ENCODE measurements at regions not wholly inside any gene's neighbourhood (a gene's known extent, or its start where the extent isn't known, plus 50 kb on each side); places are given as distances from the start of the nearest gene placed in this dataset.

DNA sequence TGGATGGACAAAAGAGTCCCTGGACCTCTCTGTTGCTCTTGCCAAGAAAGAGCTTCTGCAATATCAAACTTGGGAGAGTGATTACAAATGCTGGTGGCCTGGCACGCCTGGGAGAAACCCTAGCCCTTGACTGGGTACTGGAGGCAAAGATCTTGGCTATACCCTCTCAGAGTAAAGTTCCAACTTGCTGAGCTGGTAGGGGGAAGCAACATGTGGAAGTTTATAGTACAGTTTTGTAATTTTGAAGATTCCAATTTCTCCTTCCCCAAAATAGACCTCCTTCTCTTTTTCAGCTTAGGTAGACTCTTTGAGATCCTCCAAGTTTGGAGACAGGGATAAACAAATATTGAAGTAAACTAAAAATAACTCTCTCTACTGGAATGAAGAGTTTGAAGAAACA lies 645.3 kb downstream of the NR4A2 start:
- Histone ChIP-seq H3K36me3 (ENCODE audit: control insufficient read depth, insufficient read depth, low read length) (no peaks in the 10 kb centered on the region), H3K4me3 (ENCODE audit: low read length) (no peak overlapping the region), H3K4me1 (ENCODE audit: control insufficient read depth, insufficient read depth, low read length) (no peaks in the 10 kb centered on the region), H3K27ac (ENCODE audit: low read length) (no peak overlapping the region), H3K27me3 (ENCODE audit: control insufficient read depth, insufficient read depth, low read length) (no peaks in the 10 kb centered on the region), H3K9me3 (replicated peaks; ENCODE audit: control insufficient read depth, low read depth, low read length) (no peaks in the 10 kb centered on the region)
- DNase-seq: peak; percentile 18
- 60% methylated on average over 1 of the region's 1 CpG for WGBS (ENCODE audit: insufficient coverage)

DNA sequence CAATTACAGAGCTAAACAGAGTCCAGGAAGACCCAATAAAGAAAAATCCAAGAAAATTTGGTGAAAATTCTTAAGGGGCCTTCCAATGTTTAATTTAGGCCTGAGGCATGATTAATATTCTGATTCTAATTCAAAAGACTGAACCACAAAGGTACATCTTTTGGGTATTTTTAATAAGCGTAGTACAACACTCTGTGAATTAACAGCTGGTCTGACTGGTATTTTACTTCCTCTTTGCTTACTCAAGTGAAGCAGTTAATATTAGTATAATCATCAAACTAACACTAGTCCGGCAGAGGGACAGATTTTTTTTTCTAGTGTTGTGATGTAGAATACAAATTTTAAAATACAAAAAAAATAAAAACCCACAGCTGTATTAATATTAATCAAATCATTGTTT lies 652.9 kb downstream of the NR4A2 start:
- no peak overlapping the region for H3K4me3 ChIP-seq (ENCODE audit: low read length)
- no peaks in the 10 kb centered on the region for H3K4me1 ChIP-seq (ENCODE audit: control insufficient read depth, insufficient read depth, low read length)
- no peak for DNase-seq
- no CpG with 5 or more reads among the region's 2 CpGs for WGBS (ENCODE audit: insufficient coverage)
- H3K9me3 ChIP-seq (replicated peaks; ENCODE audit: control insufficient read depth, low read depth, low read length): no peaks in the 10 kb centered on the region
- no peaks in the 10 kb centered on the region for H3K36me3 ChIP-seq (ENCODE audit: control insufficient read depth, insufficient read depth, low read length)
- H3K27ac ChIP-seq (ENCODE audit: low read length): no peak overlapping the region
- no peaks in the 10 kb centered on the region for H3K27me3 ChIP-seq (ENCODE audit: control insufficient read depth, insufficient read depth, low read length)

DNA sequence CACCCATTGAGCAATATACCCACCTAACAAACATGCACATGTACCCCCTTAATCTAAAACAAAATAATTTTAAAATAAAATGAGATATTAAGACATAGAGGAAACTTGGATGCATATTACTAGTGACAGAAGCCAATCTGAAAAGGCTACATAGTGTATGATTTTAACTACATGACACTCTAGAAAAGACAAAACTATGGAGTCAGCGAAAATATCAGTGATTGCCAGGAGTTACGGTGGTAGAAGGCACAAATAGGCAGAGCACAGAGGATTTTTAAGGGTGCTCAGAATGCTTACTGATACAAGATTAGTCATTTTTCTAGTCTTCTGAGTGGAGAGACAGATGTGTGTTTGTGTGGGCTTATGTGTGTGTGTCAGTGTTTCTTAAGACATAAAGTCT lies 656.6 kb downstream of the NR4A2 start:
- no peak for DNase-seq
- H3K36me3 ChIP-seq (ENCODE audit: control insufficient read depth, insufficient read depth, low read length): no peaks in the 10 kb centered on the region
- H3K27me3 ChIP-seq (ENCODE audit: control insufficient read depth, insufficient read depth, low read length): no peaks in the 10 kb centered on the region
- no peaks in the 10 kb centered on the region for H3K4me1 ChIP-seq (ENCODE audit: control insufficient read depth, insufficient read depth, low read length)
- WGBS (ENCODE audit: insufficient coverage): no CpG with 5 or more reads among the region's 2 CpGs
- H3K4me3 ChIP-seq (ENCODE audit: low read length): no peak overlapping the region
- H3K9me3 ChIP-seq (replicated peaks; ENCODE audit: control insufficient read depth, low read depth, low read length): no peaks in the 10 kb centered on the region
- H3K27ac ChIP-seq (ENCODE audit: low read length): no peak overlapping the region

DNA sequence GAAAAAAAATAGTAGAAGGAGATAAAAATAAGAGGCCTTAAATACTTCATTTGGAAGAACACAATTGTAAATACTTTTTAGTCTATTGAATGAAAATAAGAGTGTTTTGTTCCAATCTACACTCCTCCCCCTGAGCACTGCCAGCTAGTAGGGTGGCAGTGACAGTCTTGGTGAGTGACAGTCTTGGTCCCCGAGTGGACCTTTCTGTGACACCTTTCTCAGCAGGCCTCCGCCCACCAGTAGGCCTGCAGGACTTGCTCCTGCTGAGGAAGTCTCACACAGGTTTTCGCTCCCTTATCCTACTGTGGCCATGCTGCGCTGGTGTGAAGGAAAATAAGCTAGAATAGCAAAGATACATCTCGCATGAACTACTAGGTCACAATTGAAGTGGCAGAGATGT lies 666.8 kb downstream of the NR4A2 start:
- DNase-seq: no peak
- WGBS (ENCODE audit: insufficient coverage): 80% methylated on average over 1 of the region's 5 CpGs

DNA sequence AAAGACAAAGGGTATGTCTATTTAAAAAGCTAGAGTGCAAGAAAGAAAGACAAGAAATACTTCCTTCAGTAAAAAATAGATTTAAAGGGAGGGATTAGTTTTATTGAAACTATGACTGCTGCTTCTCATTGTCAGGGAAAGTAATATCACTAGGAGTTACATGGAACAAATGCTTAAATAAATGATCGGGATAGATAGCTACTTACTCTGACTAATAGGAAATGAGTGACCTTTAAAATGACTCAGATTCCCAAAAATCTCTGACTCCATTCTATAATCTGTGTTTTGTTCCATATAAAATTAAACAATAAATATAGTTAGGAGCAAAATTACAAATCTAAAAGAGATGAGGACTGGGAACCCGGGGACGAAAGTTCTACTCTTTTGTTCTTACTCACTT lies 669.3 kb downstream of the NR4A2 start:
- Histone ChIP-seq H3K4me3 (ENCODE audit: low read length) (no peak overlapping the region), H3K36me3 (ENCODE audit: control insufficient read depth, insufficient read depth, low read length) (no peaks in the 10 kb centered on the region), H3K9me3 (replicated peaks; ENCODE audit: control insufficient read depth, low read depth, low read length) (no peaks in the 10 kb centered on the region), H3K27me3 (ENCODE audit: control insufficient read depth, insufficient read depth, low read length) (no peaks in the 10 kb centered on the region), H3K4me1 (ENCODE audit: control insufficient read depth, insufficient read depth, low read length) (no peaks in the 10 kb centered on the region), H3K27ac (ENCODE audit: low read length) (no peak overlapping the region)
- no peak for DNase-seq
- WGBS (ENCODE audit: insufficient coverage): no CpG with 5 or more reads among the region's 3 CpGs

More for the DNA sequence above, 666.8 kb downstream of the NR4A2 start:
- Histone ChIP-seq H3K4me3 (ENCODE audit: low read length) (no peak overlapping the region), H3K27ac (ENCODE audit: low read length) (no peak overlapping the region), H3K4me1 (ENCODE audit: control insufficient read depth, insufficient read depth, low read length) (no peaks in the 10 kb centered on the region), H3K27me3 (ENCODE audit: control insufficient read depth, insufficient read depth, low read length) (no peaks in the 10 kb centered on the region), H3K9me3 (replicated peaks; ENCODE audit: control insufficient read depth, low read depth, low read length) (no peaks in the 10 kb centered on the region), H3K36me3 (ENCODE audit: control insufficient read depth, insufficient read depth, low read length) (no peaks in the 10 kb centered on the region)

DNA sequence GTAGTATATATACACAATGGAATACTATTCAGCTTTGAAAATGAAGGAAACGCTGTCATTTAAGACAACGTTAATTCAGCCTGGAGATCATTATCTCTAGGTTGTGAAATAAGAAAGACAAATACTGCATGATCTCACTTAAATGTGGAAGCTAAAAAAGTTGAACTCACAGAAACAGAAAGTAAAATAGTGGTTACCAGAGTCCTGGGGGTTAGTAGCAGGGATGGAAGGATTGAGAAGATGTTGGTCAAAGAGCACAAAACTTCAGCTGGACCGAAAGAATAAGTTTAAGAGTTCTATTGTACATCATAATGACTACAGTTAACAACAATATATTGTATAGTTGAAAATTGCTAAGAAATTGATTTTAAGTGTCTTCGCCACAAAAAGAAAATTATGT lies 670.3 kb downstream of the NR4A2 start:
- H3K36me3 ChIP-seq (ENCODE audit: control insufficient read depth, insufficient read depth, low read length): no peaks in the 10 kb centered on the region
- DNase-seq: no peak
- no peaks in the 10 kb centered on the region for H3K9me3 ChIP-seq (replicated peaks; ENCODE audit: control insufficient read depth, low read depth, low read length)
- no CpG with 5 or more reads among the region's 4 CpGs for WGBS (ENCODE audit: insufficient coverage)
- H3K4me3 ChIP-seq (ENCODE audit: low read length): no peak overlapping the region
- H3K27me3 ChIP-seq (ENCODE audit: control insufficient read depth, insufficient read depth, low read length): no peaks in the 10 kb centered on the region
- no peak overlapping the region for H3K27ac ChIP-seq (ENCODE audit: low read length)
- no peaks in the 10 kb centered on the region for H3K4me1 ChIP-seq (ENCODE audit: control insufficient read depth, insufficient read depth, low read length)

DNA sequence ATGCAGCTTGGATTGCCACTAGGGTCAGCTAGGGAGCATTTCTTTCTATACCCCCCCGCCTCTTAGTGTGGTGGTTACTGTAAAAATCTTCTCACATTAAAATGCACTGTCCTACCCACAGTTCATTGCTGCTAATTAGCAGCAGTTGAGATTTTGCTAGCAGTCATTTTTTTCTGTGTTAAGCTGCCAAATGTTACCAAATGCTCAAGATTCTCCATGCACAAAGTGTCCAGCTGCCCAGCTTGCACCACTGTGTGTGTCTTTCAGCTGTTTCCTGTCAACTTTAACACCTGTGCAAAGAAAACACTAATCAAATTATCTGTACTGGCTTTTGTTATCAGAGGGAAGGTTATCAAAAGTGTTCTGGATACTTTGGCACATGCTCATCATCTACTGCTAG lies 679.3 kb downstream of the NR4A2 start:
- H3K36me3 ChIP-seq (ENCODE audit: control insufficient read depth, insufficient read depth, low read length): no peaks in the 10 kb centered on the region
- DNase-seq: peak; percentile 45
- H3K4me3 ChIP-seq (ENCODE audit: low read length): no peak overlapping the region
- H3K27ac ChIP-seq (ENCODE audit: low read length): no peak overlapping the region
- H3K27me3 ChIP-seq (ENCODE audit: control insufficient read depth, insufficient read depth, low read length): no peaks in the 10 kb centered on the region
- no peaks in the 10 kb centered on the region for H3K4me1 ChIP-seq (ENCODE audit: control insufficient read depth, insufficient read depth, low read length)
- no peaks in the 10 kb centered on the region for H3K9me3 ChIP-seq (replicated peaks; ENCODE audit: control insufficient read depth, low read depth, low read length)
- WGBS (ENCODE audit: insufficient coverage): no CpG with 5 or more reads among the region's 1 CpG

DNA sequence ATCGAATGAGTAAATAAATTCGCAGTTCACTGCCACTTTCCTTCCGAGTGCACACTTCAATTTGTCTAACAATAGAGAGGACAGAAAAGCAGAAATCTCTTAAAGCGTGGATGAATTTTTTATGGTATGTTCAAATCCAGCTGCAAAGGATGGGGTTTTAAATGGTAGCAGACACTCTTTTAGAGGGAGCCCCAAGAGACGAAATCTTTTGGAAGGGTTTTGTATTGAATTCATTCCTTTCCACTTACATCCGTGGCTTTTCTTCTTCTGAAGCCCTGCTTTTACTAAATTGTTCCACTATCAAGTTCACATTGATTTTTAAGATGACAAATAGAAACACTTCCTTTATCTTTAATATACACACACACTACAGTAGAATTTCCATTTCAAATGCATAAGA lies 680.7 kb downstream of the NR4A2 start:
- Histone ChIP-seq H3K36me3 (ENCODE audit: control insufficient read depth, insufficient read depth, low read length) (no peaks in the 10 kb centered on the region), H3K27me3 (ENCODE audit: control insufficient read depth, insufficient read depth, low read length) (no peaks in the 10 kb centered on the region), H3K4me1 (ENCODE audit: control insufficient read depth, insufficient read depth, low read length) (no peaks in the 10 kb centered on the region), H3K9me3 (replicated peaks; ENCODE audit: control insufficient read depth, low read depth, low read length) (no peaks in the 10 kb centered on the region), H3K27ac (ENCODE audit: low read length) (no peak overlapping the region), H3K4me3 (ENCODE audit: low read length) (no peak overlapping the region)
- no CpG with 5 or more reads among the region's 6 CpGs for WGBS (ENCODE audit: insufficient coverage)
- peak; percentile 55 for DNase-seq

DNA sequence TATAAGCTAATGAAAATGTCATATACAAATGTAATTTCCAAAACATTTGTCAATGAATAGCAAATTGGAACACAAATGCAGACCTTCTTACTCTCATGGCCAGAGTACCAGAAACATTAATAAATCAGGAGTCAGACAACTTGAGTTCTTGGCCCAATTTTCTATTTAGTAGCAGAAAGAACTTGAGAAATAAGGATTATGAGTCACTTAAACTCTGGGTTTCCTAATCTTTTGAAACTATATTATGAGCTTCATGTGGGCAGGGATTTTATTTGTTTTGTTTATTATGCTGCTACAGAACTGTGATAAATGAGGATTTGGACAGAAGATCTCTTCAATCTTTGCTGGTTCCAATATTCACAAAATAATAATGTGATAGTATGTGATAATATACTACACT lies 686.7 kb downstream of the NR4A2 start:
- no peaks in the 10 kb centered on the region for H3K27me3 ChIP-seq (ENCODE audit: control insufficient read depth, insufficient read depth, low read length)
- H3K36me3 ChIP-seq (ENCODE audit: control insufficient read depth, insufficient read depth, low read length): no peaks in the 10 kb centered on the region
- H3K4me3 ChIP-seq (ENCODE audit: low read length): no peak overlapping the region
- H3K9me3 ChIP-seq (replicated peaks; ENCODE audit: control insufficient read depth, low read depth, low read length): no peaks in the 10 kb centered on the region
- no peak overlapping the region for H3K27ac ChIP-seq (ENCODE audit: low read length)
- no peaks in the 10 kb centered on the region for H3K4me1 ChIP-seq (ENCODE audit: control insufficient read depth, insufficient read depth, low read length)
- no peak for DNase-seq

DNA sequence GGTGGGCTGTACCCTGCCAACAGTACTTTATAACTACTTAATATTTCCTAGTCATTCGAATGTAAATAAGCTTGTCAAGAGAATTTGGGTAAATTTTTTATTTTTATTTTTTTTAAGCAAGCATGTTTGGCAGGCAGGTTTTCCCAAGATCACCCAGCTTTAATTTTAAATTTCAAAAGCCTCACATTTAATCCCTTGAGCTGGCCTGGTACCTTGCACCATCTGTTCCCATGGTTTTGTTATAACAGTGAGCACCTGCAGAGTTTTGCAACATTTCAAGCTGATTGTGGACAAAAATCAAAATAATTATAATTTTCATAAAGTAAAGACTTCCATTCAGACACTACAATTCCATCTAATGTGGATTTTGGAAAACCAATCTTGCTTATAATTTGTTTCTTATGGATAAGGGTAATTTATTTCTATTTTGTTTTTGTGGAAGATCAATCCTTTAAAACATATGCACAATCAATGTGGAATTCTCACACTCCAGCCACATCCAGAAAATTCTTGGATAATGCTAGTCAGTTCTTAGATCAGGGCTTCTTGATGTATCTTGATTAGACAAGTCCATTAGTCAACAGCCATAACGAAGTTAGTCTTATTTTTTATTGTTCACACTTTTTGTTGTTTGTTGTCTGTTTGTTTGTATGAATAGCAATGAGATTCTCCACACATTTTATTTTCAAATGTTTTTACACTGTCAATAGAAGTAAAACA lies 689.3 kb downstream of the NR4A2 start:
- DNase-seq: no peak
- Histone ChIP-seq H3K4me1 (ENCODE audit: control insufficient read depth, insufficient read depth, low read length) (no peaks in the 10 kb centered on the region), H3K4me3 (ENCODE audit: low read length) (no peak overlapping the region), H3K36me3 (ENCODE audit: control insufficient read depth, insufficient read depth, low read length) (no peaks in the 10 kb centered on the region), H3K27me3 (ENCODE audit: control insufficient read depth, insufficient read depth, low read length) (no peaks in the 10 kb centered on the region), H3K9me3 (replicated peaks; ENCODE audit: control insufficient read depth, low read depth, low read length) (no peaks in the 10 kb centered on the region), H3K27ac (ENCODE audit: low read length) (no peak overlapping the region)
- no CpG with 5 or more reads among the region's 2 CpGs for WGBS (ENCODE audit: insufficient coverage)
